ENCODE measurements at regions not wholly inside any gene's neighbourhood (a gene's known extent, or its start where the extent isn't known, plus 50 kb on each side); places are given as distances from the start of the nearest gene placed in this dataset.
"Not testable (repeated sequence)": the region's sequence is repeated elsewhere in the genome, so short reads cannot be mapped to it uniquely, and the experiment has no call there.

DNA sequence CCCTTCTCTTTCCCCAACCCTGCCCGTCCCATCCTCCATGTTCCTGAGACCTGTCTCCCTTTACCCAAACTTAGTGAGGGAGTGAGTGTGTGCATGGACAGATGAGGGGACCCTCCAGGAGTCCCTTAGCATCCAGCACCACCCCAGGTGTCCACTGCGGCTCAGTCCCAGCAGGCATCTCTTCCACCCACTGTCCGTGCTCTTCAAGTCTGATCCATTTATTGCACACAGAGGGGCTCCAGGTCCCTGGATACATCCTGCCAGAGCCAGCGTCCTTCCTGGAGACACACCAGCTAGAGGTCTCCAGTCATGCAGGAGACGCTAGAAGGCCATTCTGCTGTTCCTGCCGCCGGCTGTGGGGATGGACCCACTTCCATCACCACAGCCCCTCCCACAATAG is 239.2 kb downstream of the ADGRD1 start:
- no peak overlapping the region for H3K27ac ChIP-seq
- no peak for DNase-seq (ENCODE audit: low read depth, low spot score)

DNA sequence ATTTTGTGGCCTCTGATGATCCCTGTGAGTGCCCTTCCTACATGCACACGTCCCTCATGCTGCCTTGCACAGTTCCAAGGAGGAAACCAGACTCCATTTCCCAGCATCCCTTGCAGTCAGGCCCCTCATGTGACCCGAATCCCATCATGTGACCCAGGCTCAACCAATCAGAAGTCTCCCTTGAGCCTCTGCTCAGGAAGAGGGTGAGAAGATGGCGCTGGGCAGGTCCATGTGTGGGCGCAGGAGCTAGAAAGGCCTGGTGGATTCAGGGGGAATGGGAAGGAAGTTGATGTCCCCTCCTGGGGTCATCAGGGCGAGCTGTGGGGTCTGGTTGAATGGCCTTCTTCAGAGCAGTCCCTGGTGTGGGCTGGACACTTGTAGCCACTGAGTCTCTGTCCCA is 240.5 kb downstream of the ADGRD1 start:
- DNase-seq (ENCODE audit: low read depth, low spot score), result no peak
- no peak overlapping the region for H3K27ac ChIP-seq

DNA sequence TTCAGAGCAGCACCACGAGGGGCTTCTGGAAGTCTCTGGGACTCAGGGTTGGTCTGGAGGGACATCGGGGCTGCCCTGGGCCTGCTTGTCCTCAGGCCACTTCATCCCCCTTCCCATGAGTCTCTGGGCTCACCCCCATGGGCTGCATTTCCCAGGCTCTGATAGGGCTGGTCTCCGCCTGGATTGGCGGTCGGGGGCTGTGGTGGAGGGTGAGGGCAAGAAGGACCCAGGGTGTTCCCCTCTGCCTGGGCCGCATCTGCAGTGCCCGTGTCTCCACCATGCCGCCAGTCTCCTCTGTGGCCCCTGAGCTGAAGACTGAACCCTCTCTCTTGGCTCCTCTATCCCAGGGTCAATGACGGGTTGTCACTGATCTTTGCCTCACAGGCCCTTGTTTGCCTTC is 242.1 kb downstream of the ADGRD1 start:
- no peak for DNase-seq (ENCODE audit: low read depth, low spot score)
- H3K27ac ChIP-seq, result no peak overlapping the region

DNA sequence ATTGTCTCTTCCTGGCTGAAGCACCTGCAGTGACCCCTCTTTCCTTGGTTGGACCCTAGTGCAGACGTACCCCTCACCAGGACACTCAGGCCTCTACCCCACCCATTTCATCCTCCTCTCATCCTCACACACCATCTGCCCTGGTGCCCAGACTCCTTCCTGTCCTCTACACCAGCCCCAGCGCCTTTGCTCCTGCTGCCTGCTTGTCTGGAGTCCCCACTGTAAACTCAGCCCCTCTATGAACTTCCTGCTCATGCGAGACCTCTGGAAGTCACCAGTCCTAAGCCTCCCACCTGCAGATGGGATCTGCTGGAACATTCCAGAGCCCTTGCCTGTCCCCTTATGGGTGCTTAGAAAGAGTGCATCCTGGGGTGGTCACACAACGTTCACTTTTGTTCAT is 242.5 kb downstream of the ADGRD1 start:
- DNase-seq (ENCODE audit: low read depth, low spot score), result no peak
- H3K27ac ChIP-seq, result no peak overlapping the region

DNA sequence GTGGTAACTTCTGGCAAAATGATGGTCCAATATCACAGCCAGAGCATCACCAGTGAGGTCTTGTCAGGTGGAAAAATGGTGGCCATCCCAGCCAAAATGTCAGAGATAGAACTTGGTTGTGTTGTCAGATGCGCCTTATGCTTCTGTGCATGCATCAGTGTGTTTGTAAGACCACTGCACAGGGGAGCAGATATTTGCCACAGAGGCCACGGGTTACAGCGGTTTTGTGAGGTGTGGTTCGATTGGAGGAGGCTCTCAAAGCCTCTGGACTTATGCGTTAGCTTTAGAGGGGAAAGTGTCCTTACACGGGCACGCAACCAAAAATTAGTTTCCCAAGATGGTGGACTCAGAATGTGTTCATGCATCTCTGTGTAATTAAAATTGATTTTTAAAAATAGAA is 243.8 kb downstream of the ADGRD1 start:
- DNase-seq (ENCODE audit: low read depth, low spot score), result no peak
- no peak overlapping the region for H3K27ac ChIP-seq

DNA sequence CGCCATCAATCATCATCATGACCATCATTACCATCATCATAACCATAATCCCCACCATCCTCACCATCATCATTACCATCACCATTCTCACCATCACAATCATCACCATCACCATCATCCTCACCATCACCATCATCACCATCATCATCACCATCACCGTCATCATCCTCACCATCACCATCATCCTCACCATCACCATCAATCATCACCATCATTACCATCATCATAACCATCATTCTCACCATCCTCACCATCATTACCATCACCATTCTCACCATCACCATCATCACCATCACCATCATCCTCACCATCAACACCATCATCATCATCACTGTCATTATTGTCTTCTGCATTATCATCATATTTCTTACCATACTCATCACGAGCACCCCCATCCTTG is 245.5 kb downstream of the ADGRD1 start:
- DNase-seq (ENCODE audit: low read depth, low spot score), result no peak
- no peak overlapping the region for H3K27ac ChIP-seq

DNA sequence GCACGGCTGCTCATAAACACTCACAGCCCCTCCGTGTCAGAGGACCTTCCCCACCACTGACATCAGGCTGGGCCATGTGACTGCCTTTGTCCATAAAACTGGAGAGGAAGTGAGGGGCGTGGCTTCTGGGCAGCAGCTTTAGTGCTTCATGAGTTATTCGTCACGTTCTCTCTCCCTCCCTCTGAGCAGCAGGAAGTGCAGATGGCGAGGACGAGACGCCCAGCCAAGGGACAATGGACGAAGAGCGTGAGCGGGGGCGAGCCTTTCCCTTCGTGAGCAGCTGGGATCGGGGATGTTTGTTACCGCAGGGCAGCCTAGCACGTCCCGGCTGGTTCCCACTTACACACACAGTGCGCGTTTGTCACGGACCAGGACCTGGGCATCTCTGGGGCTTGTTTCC is 248.2 kb downstream of the ADGRD1 start:
- not testable (repeated sequence) for H3K27ac ChIP-seq; DNase-seq (ENCODE audit: low read depth, low spot score)

DNA sequence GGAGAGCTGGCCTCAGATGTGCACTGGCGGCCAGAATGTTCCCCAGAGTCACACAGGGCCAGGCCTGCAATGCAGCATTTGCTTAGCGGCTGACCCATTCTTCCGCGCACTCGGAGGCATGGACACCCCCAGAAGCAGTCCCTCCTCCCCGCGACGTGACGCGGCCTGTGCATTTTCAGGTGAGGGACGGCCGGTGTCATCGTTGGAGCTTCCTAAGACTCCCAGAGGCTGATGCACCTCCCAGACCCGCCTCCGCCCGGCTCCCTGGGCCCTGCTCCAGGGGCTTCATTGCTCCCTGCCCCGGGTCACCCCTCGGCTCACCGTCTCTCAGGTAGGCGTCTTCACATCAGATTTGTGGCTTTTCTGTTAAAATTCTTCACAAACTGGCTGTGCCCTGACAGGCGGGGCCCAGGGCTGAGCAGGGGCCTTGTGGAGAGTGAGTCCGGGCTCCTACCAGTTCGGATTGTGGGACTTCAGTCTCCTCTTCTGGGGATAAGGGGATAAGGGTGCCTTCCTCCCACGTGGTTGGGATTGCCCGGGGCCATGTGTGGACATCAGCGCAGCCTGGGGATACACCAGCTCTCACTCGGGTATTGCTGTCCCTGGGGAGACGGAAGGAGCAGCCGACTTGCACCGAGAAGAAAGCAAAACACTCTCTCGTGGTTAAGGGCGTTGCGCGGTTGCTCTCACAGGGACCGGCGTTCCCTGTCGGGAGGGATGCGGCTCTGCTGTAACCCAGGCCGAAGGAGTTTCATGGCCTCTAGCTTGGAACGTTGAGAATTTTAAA is 249.1 kb downstream of the ADGRD1 start:
- DNase-seq (ENCODE audit: low read depth, low spot score), result no peak
- no peak overlapping the region for H3K27ac ChIP-seq

DNA sequence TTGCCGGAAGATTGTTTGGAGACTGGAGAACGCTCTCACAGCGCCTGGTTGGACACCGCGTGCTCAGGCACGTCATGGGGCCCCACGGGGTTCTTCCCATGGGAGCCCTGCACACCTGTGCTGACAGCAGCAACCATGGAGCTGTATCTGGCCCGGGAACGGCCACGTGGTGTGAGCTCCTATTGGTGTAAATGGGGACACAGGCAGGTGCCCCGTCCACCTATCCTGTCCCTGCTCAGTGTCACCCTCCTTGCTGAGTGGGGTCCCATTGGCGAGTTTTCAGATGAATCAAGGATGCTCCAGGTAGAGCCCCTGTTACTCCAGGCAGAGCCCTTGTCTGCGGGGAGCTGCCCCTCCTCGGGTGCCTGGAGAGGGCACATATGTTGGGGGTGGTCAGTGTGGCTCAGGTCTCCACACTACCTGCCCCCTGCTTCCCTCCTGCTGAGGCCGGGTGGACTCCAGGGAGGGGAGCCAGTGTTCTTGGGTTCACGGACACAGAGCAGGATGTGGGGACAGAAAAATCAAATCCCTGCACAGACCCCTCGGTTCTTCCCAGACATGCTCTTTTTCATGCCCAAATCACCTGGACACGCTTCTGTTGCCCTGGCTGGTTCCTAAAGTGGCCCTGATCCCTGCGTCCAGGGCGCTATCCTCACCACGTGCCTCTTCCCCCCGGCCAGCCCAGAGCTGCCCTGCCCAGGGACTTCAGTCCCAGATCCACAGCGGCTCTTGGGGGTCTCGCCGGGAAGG is 250.1 kb downstream of the ADGRD1 start:
- no peak for DNase-seq (ENCODE audit: low read depth, low spot score)

DNA sequence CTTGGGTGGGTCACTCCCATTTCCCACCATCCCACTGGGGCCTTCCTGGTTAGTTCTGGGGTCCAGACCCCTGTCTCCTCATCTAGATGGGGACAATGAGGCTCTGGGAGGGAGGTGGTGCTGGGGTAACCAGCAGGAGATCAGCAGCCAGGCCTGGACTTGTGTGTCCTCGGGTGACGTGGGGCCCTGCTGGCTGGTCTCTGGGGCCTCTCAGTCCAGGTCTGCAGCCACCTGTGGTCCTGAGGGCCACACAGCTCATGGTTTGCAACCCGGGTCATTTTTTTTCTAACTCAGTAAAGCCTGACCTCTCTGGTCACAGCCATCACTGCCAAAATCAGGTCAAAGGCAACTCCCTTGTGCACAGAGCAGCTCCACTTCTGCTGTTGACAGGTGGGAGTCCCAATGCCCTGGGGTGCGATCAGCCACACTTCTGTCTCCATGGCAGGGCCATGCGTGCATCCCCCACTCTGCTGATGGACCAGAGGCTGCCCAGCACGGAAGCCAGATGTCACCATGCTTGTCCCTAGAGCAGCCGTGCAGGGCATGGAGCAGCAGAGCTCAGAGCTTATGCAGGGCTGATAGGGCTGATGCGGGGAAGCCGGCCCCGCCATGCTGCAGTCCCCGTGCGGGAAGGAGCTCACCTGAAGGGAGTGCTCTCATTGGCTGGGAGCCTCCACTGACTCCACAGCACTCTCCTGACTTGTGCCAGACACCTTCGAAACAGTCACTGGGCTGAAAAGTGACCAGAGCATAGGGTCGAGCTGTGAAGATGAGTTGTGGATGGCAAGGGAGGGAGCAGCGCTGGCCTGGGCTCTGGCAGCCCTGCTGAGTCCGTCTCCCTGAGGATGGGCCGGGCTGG is 250.9 kb downstream of the ADGRD1 start:
- no peak for DNase-seq (ENCODE audit: low read depth, low spot score)
- H3K27ac ChIP-seq, result no peak overlapping the region

More for the DNA sequence above, 250.1 kb downstream of the ADGRD1 start:
- H3K27ac ChIP-seq, result no peak overlapping the region

DNA sequence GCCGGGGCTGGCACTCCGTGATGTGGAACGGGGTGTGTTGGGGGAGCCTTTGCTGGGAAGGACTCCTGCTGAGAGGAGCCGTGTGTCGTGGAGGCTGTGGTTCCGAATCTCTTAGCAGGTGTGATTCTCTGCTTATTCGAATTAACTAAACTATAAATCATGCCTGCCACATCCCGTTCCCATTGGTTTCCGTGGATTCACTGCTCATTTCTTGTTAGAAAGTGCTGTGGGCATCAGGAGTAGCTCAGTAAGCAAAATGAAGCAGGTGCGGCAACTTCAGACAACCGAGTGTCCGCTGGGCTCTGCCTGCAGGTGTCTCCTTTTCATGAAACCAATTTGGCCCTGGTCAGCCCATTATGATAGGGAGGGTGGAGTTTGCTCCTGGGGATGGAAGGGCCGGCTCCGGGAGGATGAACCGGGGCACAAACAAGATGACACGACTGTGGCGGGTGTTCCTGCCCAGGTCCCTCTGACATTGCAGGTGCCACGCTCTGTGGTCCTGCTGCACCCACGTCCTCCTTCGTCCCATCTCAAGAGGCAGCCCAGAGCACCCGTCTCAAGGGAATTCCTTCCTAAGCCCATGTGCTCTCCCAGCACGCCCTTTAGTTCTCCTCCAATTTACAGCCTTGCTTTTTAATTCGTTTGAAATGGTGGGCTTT is 251.7 kb downstream of the ADGRD1 start:
- H3K27ac ChIP-seq; DNase-seq (ENCODE audit: low read depth, low spot score): not testable (repeated sequence)

DNA sequence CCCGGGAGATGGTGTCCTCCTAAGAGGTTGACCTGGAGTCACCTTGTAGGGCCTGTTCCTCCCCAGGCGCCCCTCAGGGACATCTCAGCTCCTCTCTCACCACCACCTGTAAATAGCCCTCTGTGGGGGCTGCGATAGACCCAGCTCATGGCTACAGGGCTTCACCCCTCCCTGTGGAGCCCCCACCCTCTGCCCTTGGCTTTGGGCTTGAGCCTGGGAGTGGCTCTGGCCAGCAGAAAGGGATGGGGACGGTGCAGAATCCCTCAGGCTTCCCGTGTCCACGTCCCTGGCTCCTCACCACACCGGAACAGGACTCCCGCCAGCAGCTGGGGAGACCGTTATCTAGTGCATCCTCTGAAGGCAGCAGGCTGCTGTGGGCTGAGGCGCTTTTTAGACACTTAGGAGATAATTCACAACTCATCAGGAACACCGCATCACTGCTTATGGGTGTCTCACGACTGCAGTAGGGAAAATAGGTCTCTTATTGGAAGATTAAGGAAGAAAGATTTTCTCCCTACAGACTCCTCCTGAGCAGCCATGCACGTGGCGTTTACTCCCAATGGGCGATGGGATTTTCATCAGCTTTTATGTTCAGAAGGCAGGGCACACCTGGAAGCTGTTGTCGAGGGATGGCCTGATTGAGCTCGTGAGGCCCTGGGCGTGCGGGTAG is 253.1 kb downstream of the ADGRD1 start:
- H3K27ac ChIP-seq; DNase-seq (ENCODE audit: low read depth, low spot score): not testable (repeated sequence)

DNA sequence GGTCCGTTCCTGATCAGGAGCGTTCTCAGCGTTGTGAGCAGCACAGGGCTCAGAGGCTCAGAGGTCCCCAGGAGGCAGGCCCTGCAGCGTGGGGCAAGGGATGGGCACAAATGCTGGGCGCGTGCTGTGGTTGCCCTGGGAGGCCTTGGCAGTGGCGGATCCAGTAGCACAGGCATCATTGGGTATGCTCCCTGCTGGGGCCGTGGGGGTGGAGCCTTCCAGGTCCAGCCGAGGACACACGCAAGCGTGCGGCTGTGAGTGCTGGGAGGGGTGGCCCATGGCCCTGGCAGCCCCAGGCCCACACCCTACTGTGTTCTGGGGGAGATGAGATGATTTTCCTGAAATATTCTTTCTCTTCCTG is 253.6 kb downstream of the ADGRD1 start:
- DNase-seq (ENCODE audit: low read depth, low spot score); H3K27ac ChIP-seq: not testable (repeated sequence)

DNA sequence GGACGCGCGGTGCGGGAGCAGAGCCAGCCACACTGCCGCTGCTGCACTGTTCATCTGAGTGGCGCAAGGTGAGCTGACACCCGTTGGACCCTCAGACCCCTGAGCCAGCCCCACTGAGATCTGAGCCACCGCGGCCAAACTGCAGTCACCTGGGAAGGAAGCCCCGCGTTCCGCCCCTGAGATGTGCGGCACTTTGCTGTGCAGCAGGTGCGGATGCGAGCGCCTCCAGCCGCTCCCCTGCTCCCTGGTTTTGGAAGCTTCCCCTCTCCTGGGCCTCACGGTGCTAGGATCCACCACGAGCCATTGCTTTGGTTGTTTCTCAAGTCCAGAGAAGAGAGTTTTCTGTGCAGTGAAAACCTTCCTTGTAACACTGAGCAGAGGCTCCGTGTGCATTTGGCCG is 254.1 kb downstream of the ADGRD1 start:
- not testable (repeated sequence) for H3K27ac ChIP-seq; DNase-seq (ENCODE audit: low read depth, low spot score)

DNA sequence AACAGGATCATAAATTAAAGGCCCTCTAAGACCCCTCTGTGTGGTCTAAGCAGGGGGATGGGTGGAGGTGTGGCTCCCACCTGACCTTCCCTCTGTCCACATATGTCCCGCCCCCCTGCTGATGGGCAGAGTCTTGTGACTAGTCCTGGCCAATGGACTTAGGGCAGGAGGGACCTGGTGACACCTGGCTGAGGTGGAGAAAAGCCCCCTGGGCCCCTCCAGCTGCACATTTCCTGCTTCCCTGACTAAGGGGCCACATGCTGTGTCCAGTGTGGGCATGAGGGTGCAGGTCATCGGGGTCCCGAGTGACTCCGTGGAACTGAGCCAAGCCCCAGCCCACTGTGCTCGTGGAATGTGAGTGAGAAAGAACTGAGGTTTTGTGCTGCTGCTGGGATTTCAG is 254.7 kb downstream of the ADGRD1 start:
- DNase-seq (ENCODE audit: low read depth, low spot score), result no peak
- no peak overlapping the region for H3K27ac ChIP-seq

DNA sequence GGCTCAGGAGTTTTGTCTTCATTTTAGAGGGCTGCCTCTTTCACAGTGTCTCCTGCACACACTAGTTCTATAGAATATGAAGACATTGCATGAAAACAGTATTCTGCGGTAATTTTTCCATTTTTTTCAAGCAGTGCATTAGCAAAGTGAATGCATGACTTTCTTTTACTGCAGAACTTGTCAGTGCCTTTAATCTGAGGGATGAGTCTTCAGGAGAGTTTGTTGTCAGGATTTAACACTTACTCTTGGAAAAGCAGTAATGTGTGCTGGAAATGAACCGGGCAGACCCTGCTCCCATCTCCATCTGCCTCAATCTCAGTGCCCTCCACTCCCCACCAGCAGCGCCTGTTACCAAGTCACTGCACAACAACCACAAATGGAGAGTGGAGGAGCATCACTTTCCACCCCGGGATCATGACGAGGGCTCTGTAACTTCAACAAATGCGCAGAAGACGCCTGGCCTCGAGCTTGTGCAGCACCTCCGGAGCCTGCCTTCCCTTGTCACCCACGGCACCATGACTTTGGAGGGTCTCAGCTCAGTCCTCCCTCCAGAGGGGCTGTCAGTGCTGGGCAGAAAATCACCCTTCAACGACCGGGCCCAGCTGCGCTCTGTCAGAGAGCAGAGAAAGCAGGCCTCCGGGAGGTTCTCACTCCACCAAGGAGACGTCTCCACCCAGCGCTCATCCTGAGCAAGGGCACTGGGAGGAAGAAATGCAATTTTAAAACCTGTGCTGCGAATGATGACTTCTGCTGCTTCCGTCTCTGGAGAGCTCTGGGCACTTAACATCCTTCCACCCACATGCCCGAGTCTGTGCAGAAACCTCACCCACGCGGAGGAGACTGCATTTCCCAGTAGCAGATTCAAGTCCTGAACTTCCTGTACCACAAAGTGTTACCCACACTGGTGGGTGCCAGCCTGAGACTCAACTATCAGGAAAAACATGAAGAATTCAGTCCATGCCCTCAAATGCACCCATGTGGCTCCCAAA is 255.7 kb downstream of the ADGRD1 start:
- H3K27ac ChIP-seq, result no peak overlapping the region
- no peak for DNase-seq (ENCODE audit: low read depth, low spot score)

DNA sequence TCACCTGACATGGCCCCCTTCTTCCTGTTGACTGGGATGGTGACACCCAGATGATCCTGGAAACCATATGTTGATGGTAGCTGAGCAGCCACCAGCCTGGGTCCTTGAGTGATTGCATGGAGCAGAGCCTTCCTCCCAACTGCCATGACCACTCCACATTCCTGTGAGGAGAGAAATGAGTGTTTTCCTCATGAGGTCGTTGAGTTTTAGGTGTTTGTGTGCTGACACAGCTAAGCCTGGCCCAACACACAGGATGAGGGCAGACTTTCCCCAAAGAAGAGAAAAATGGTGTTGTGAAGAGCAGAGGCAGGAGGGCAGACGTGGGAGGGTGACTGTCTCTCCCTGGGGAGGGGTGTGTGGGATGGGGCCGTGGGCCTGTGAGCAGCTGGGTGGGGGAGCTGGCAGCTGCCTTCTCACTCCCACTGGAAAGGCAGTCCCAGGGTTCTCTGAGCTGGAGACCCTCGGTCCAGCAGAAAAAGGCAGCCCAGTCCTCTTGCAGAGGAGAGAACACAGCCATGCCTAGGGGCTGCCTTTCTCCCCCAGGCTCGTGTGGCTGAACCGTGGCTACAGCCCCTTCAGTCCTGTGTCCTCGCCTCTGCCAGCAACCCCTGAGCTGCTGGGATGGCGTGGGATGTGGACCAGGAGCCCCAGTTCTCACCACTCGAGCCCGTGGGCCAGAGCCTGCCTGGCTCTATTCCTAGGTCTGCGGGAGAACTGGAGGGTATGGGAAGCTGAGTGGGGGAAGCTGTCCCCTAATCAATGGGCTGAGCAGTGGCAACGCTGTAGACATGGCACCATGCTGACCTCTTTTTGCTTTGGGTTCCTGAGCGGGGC is 257.0 kb downstream of the ADGRD1 start:
- H3K27ac ChIP-seq, result no peak overlapping the region
- DNase-seq (ENCODE audit: low read depth, low spot score), result no peak

Data from epithelial cell of prostate (primary cell).